ENCODE measurements at regions not wholly inside any gene's neighbourhood (a gene's known extent, or its start where the extent isn't known, plus 50 kb on each side); places are given as distances from the start of the nearest gene placed in this dataset.

DNA sequence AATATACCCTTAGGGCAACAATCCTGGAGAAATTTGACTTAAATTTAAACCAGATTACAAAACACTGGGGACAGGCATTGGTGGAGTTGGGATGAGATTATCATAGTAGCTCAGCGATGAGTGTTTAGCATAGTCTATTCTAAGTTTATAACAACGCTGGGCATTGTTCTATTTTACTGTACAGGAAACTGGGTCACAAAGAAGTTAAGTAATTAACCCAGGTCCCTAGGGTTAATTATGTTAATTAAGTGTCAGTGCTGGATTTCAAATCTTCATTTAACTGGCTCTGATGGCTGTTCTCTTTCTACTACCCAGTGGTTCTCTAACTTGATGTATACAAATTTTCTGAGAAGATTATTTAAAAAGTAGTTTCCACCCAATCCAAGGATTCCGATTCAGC lies 388.9 kb downstream of the KCNRG start:
- TF ChIP-seq, protein P1, sequence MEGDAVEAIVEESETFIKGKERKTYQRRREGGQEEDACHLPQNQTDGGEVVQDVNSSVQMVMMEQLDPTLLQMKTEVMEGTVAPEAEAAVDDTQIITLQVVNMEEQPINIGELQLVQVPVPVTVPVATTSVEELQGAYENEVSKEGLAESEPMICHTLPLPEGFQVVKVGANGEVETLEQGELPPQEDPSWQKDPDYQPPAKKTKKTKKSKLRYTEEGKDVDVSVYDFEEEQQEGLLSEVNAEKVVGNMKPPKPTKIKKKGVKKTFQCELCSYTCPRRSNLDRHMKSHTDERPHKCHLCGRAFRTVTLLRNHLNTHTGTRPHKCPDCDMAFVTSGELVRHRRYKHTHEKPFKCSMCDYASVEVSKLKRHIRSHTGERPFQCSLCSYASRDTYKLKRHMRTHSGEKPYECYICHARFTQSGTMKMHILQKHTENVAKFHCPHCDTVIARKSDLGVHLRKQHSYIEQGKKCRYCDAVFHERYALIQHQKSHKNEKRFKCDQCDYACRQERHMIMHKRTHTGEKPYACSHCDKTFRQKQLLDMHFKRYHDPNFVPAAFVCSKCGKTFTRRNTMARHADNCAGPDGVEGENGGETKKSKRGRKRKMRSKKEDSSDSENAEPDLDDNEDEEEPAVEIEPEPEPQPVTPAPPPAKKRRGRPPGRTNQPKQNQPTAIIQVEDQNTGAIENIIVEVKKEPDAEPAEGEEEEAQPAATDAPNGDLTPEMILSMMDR (IDR thresholded peaks at IDR 0.05): no peak
- TF ChIP-seq POLR2A (IDR thresholded peaks at IDR 0.05): no peak

Data from heart left ventricle (tissue), 13 donors.